HG03342 (cell line): ENCODE measurements at regions not wholly inside any gene's neighbourhood (a gene's known extent, or its start where the extent isn't known, plus 50 kb on each side); places are given as distances from the start of the nearest gene placed in this dataset.

Experiments
- ATAC-seq: cut with Tn5 transposase; IDR thresholded peaks from one replicate; pipeline ENCODE4 v1.9.1; 2021; ENCODE audit warnings: mild to moderate bottlenecking, moderate library complexity; ENCODE audit not compliant: unreplicated experiment

DNA sequence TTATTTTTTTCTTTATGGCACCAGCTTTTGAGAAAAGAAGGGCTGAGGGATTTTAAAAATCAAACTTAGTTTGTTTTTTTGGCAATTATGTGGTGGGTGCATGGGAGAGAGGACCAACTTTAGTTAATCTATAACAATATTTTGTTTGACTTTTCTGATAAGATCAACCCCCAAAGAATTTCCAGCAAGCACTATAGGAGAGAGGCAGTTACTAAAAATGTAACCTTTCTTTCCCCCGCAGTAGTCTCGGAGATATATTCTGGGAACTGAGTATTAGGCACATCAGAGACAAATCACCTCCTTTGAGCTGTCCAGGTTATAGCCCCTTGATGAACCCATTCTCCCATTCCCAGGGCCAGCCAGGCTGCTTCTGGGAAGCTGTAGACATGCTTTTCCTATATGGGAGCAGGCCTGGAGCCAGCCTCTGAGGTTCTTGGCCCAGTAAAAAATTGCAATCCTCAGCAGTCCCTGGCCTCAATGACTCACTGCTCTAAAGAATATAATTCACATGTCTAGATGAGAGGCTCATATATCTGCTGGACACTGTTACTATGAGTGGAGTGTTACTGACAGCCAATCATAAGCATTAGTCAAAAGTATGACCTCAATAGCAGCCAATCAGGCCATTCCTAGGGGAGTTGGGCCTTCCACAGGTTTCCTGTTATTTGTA lies 138.3 kb upstream of the AGBL1 start:
- ATAC-seq = no peak

DNA sequence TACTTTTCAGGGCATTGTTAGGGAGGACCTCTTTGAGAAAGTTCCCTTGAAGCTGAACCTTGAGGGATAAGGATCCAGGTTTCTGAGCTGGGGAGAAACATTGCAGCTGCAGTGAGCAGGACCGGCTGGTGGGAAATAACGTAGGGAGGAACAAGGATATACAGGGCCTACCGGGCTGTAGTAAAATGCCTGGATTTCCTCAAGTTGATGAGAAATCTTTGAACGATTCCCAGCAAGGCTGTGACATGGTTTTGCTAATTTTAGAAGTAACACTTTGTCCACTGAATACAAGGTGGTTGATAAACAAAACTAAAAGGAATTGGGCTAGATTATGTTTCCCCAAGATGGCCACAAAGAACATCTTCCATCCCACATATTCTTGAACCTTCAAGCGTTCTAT lies 137.0 kb upstream of the AGBL1 start:
- no peak for ATAC-seq

DNA sequence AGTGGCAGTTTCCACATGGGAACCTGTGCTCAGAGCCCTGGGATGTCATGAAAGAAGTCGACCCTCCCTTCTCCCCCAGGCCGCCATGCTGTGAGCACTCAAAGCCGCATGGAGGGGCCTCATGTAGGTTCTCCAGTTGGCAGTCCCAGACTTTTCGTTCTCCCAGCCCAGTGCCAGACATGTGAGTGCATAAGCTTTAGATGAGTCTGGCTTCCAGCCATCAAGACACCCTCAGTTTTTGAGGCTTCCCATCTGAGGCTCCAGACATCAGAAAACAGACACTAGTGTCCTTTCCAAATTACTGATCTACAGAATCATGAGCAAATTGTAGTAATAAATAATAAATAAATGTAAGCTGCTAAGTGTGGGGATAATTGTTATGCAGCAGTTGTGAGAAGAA lies 136.5 kb upstream of the AGBL1 start:
- ATAC-seq = no peak

DNA sequence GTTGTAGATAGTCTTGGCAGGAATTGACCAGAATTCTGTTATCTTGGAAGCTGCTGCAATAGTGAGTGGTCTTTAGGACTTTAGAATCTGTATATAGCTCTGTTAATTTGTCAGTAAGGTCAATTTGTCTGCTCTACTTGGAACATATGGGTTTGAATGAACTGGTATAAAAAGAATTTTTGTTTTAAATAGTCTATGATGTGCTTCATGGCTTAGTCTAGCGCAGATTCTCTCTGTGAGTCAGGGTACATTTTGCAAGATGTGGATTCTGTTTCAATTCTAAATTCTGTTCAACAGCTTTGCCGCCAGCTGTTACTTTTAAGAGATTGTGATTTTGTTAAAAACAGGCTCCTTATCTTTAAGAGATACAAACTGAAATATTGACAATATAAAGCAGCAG lies 135.9 kb upstream of the AGBL1 start:
- ATAC-seq = no peak

DNA sequence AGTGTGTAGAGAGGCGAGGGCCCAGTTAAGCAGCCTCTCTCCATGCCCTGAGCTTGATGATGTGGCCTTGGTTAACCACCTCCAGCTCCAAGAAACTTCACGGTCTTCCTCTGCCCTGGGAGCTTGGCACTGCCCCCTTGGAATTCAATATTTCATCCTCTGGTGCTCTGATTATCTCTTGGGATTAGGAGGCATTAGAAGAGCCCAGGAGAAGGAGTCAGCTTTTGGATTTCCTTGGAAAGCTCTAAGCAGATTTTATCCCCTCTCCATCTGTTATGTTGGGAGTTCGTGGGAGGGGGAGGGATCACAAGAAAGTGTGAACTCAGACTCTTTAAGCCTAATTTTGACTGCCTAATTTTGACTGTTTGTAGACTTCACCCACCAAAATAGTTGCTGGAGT lies 132.7 kb upstream of the AGBL1 start:
- no peak for ATAC-seq

DNA sequence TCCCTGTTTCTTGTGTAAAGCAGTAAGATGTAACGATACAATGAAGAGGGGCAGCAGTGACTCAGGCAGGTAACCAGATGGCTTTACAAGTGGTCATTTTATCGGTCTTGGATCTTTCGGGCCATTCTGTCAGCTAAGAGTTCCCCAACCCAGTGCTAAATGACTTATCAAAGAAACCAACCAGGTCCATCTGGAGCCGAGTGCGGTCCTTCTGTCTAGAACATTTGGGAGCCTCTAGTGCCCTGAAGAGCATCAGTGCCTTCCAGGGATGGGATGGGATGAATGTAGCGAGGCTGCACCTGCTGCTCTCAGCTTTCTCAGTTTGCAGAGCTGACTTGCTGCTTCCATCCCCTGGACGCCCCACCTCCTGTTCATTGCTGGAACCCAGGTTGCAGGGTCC lies 131.7 kb upstream of the AGBL1 start:
- no peak for ATAC-seq

DNA sequence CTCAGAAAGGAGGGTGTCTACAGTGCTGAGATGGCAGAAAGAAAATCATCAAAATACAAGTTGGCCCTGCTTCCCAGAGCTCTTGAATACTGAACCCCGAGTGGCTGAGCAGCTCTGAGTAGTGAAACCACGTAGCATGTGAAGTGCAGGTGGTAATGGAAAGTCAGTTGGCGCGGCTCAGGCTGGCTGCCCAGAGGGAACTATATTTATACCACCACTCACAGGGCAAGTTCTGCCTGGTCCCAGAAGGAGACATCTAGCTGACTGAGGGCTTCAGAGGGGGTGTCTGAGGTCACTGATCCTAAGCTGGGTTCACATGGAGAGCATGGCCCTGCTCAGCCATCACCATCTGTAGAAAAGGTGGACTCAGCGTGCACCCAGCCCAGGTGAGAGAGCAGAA lies 129.6 kb upstream of the AGBL1 start:
- ATAC-seq = peak; percentile 63

DNA sequence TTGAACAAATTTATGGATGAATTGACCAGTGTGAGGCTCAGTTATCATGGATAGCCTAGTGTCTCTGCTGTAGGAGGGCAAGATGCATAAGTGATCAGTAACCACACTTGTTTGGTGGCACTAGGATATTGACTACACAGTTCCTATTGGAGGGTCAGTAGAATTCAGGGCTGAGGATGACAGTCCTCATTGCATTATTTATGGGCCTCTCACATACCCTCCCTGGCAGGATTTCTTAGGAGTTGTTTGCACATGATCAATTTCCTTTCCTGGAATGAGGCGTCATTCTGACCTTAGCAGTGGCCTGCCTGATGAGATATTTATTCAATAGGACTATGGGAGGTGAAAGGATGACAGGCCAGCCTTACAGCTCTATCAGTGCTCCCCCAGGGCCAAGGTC lies 125.1 kb upstream of the AGBL1 start:
- ATAC-seq = no peak

DNA sequence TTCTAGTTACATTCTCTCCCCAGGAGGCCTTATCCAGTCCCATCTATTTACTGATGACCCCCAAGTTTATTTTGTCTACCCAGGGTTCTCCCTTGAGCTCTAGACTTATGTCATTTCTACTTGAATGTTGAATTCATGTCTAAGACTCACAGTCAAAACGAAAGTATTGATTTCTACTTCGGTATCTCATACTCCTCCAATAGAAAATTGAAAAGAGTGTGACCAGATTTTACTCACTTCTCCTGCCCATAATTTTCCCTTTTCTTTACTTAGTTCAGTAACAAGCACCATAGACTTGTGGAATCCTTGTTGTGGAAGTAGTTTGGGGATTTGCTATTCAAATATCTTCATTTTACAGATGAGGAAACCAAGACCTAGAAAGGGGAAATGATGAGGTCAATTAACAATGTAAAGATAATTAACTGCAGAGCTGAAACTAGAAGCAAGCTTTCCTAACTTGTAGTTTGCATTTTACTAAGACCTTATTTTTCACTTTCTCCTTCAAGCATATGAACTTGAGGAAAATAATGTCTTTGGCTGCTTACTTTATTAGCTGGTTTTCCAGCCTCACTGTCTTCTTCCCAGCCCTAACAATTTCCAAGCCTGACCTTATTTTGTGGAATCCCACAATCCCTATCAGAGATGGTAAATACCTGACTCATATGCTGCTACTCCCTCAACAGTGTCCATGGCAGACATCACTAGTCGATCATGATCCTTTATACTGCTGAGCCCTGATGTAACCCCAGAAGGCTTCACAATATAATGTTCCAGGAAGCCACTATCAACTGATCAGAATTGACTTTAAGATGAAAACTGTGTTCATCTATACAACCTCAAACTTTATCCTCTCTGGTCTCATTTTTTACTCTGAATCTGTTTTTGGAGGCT lies 123.9 kb upstream of the AGBL1 start:
- ATAC-seq = peak; percentile 93

DNA sequence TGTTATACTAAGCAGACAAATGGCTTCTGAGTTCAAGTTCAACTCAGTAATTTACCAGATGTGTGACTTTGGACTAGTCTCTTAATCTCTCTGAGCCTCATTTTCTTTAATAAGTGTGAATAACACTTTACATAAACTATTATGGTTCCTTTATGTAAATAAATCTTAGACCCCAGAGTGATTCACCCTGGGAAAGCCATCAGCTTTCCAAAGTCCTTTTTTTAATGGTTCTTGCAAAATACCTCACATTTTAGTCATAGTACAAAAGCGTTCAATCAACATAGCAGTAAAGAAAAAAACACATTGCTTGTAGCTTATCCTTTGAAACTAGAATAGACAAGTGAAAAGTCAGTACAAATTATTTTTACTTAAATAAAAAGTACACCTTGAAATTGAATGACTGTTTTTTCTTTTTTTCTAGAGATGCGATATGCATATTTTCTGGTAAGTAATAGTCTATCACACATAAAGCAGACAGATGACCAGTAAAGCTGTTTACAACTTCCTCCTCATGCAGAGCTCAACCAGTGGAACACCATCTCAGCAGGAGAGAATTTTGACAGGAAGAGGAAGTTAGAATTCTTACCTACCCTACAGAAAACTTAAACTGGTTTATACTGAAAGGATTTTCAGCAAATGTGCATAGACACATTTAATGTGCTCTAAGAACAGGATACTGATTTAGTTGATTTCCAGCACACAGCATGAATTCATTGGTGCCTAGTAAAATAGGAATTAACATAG lies 123.0 kb upstream of the AGBL1 start:
- ATAC-seq = no peak

DNA sequence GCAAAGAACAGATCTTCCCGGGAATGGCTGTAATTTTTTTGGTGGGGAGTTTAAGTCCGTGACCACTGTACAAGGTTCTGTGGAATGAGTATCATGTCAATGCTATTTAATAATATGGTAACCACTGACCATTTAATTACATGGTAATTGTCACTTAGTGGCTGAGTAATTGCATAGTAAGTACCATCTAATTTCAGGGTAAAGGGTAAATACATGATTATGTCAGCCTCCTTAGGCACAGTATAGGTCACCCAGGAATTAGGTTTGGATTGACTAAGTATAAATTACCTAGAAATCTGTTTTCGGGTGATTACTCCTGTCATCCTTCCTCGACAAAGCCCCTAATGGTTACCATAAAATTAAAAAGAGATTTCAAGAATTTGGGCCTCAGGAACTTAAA lies 120.1 kb upstream of the AGBL1 start:
- no peak for ATAC-seq

DNA sequence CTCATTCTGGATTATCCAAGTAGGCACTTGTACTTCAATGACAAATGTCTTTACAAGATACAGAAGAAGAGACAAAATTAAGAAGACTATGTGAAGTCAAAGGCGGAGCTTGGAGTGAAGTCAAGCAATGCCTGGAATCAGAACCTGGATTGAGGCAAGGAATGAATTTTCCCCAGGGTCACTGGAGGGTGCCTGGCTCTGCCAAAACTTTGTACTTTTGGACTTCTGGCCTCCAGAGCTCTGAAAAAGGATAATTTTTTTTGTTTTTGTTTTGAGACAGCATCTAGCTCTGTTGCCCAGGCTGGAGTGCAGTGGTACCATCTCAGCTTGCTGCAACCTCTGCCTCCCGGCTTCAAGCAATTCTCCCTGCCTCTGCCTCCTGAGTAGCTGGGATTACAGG lies 119.3 kb upstream of the AGBL1 start:
- ATAC-seq = no peak

DNA sequence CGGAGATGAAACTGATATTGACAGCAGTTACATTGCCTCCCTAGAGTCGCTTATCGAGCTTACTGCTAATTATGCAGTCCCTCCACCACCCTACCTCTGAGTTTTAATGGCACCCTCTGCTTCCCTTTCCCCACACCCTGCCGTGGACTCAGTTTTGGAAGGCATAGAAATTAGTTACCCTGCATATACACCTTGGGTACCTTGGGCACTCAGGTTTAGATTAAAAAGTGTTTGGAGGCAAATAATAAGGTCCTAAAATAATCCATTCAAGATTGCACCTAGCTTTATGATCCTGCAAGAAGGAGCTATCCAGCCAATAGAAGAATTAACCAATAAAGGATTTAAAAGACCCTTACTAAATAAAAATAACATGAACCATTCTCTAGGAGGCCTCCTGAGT lies 117.8 kb upstream of the AGBL1 start:
- no peak for ATAC-seq

DNA sequence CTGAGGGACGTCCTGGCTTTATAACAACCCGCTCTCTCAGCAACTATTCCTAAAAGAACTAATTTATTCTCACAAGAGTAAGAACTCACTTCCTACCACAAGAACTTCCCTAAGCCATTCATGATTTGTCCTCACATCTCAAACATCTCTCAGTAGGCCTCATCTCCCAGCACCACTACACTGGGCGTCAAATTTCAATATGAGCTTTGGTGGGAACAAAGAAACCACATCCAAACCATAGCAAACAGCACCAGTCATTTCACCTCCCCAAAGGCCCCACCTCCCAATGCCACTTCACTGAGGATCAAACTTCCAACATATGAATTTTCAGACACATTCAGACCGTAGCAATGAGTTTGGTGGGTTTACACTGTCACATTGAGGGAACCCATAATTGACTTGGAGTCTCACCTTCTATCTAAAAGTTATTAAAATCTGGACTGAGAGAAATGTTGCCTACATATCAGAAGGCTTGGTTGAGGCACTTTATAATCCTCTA lies 116.4 kb upstream of the AGBL1 start:
- ATAC-seq = no peak

DNA sequence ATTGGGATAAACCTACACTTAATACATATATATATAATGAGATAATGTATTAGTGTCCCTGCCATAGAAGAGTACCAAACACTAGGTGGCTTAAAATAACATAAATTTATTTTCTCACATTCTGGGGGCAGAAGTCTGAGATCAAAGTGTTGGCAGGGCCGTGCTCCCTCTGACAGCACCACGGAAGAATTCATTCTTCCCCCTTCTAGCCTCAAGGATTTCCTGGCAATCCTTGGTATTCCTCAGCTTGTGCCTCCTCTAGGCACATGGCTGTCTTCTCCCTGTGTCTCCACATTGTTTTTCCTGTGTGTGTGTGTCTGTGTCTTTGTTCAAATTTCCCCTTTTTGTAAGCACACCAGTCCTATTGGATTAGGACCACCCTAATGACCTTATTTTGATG lies 115.2 kb upstream of the AGBL1 start:
- no peak for ATAC-seq

DNA sequence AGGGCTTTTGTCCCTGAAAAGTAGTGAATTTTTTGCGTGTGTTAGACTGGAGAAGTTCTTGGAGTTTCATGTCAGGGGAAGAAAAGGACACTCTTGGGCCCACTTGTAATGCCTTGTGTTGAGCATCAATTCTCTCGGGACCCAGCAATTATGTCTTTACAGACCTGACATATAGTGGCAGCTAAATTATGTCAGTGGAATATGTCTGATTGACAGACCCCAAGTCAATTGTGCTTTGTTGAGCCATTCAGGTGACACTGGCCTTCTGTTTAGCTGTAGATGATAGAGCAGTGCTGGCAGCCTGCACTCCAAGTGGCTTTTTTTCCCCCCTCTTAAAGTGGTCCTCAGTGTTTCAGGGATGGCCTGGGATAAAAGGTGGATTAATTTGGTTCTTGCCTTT lies 112.1 kb upstream of the AGBL1 start:
- ATAC-seq = no peak

DNA sequence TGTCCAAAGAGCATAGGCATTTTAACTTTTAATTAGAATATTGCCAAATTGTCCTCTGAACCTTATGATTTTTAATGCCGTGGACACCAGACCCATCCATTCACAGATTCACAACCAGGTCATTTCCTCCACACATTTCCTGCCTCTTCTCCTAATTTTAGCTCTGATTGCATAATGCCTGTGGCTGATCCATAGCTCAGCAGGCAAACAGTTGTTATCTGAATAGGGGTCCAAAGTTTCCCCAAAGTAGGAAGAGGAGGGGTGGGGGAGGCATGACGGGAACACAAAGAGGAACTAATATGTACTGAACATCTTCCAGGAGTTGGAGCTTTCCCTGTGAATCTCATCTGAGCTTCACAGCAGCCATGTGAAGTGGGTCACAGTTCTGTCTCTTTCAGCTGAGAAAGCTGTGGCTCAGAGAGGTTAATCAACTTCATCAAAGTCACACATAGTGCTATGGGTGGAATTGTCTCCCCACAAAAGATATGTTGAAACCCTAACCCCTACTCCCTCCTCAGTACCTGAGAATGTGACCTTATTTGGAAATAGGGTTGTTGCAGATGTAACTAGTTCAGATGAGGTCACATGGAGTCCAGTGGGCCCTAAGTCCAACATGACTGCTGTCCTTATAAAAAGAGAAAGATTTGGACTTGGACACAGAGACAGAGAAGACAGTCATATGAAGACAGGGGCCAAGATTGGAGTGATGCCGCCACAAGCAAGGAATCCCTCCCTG lies 106.7 kb upstream of the AGBL1 start:
- ATAC-seq = no peak

DNA sequence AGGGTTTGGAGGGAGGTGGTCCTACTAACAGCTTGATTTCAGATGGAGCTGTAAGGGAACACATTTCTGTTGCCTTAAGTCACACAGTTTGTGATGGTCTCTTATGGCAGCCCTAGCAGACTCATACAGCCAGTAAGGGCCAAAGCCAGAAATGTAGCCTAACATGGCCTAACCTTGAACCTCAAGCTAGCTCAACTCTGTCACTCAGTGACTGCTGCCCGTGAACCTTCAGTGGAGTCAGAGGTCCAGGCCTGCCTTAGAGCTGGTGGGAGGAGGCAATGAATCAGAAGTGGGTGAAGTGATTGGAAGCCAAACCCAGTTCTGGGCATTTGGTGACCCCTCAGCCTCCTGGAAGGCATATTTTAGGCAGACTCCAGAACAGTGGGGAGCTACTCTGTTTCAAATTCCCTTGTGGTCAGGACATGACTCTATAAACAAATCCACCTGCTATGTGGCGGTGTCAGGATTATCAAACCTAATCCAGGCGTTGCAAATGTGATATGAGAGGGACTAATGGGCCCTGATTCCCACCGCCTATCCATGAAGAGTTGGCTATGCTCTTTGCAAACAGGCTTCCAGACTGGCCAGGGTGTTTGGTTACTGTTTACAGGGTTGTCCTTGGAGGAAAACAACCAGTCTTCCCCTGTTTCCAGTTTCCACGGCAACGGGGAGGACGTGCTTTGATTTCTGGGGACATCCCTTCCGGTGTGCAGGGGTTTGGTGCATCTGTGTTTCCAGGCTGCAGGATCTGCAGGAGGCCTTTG lies 105.9 kb upstream of the AGBL1 start:
- ATAC-seq = no peak

DNA sequence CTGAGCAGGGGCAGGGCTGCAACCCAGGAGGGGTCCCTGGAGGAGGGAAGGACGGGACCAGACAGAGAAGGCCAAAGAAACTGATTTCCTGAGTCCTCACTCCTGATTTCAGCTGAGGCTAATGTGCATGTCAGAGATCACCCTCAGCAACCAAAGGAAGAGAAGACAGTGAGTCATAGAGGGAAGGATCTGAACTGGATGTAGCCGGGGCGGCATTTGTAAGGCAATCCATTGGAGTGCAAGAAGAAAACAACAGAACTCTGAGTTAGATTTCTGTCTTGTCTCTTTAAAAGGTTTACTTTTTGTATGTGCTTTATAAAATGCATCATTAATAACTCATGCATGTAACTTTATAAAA lies 105.3 kb upstream of the AGBL1 start:
- ATAC-seq = no peak

DNA sequence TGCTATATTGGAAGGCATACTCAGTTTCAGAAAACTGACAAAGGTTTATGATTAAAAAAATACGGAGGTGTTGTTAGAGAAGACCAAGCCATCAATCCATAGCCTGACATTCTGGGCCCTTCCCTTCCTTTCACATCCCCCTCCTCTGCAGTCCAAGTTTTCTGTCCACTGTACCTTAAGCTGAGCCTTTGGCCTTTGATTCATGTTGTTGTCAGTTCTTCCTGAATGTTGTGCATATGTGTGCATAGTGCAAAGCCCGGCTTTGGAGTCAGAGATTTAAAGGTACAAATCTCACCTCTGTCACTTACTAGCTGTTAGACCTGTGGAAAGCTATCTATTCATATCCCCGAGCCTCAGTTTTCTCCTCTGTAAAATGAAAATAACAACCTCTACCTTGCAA lies 104.9 kb upstream of the AGBL1 start:
- ATAC-seq = no peak
